ENCODE measurements at regions not wholly inside any gene's neighbourhood (a gene's known extent, or its start where the extent isn't known, plus 50 kb on each side); places are given as distances from the start of the nearest gene placed in this dataset.

GRCh38 chr7:25759748-25760147 is 392.2 kb upstream of the NFE2L3 start:
- intact Hi-C loops (cut with DNase I; ENCODE audit: low total_unique reads) = no loop called here

GRCh38 chr7:25762511-25763462 is 389.2 kb upstream of the NFE2L3 start:
- intact Hi-C loops (cut with DNase I; ENCODE audit: low total_unique reads) = no loop called here
- Histone ChIP-seq H3K27me3 (no peaks in the 10 kb centered on the region), H3K9me3 (no peaks in the 10 kb centered on the region), H3K36me3 (no peaks in the 10 kb centered on the region), H3K4me3 (no peak overlapping the region), H3K27ac (no peak overlapping the region), H3K4me1 (no peaks in the 10 kb centered on the region)
- no peak for DNase-seq (ENCODE audit: low spot score in 2 of 2)
- TF ChIP-seq POLR2AphosphoS5 (IDR thresholded peaks at IDR 0.05) = no peak
- TF ChIP-seq POLR2A (IDR thresholded peaks at IDR 0.05) = no peak

More at GRCh38 chr7:25759748-25760147, 392.2 kb upstream of the NFE2L3 start:
- Histone ChIP-seq H3K9me3 (no peaks in the 10 kb centered on the region), H3K27me3 (no peaks in the 10 kb centered on the region), H3K4me1 (no peaks in the 10 kb centered on the region), H3K36me3 (no peaks in the 10 kb centered on the region), H3K27ac (no peak overlapping the region), H3K4me3 (no peak overlapping the region)
- TF ChIP-seq POLR2AphosphoS5 (IDR thresholded peaks at IDR 0.05) (no peak), POLR2A (IDR thresholded peaks at IDR 0.05) (no peak), CTCF (IDR thresholded peaks at IDR 0.05) (no peak)
- no peak for DNase-seq (ENCODE audit: low spot score in 2 of 2)

GRCh38 chr7:25763463-25763860 is 388.5 kb upstream of the NFE2L3 start:
- DNase-seq (ENCODE audit: low spot score in 2 of 2) = no peak
- no peaks in the 10 kb centered on the region for H3K27me3 ChIP-seq
- H3K9me3 ChIP-seq = no peaks in the 10 kb centered on the region
- no peak overlapping the region for H3K27ac ChIP-seq
- H3K36me3 ChIP-seq = no peaks in the 10 kb centered on the region
- no peaks in the 10 kb centered on the region for H3K4me1 ChIP-seq
- no peak overlapping the region for H3K4me3 ChIP-seq
- no peak for TF ChIP-seq POLR2A (IDR thresholded peaks at IDR 0.05)
- no peak for TF ChIP-seq CTCF (IDR thresholded peaks at IDR 0.05)
- TF ChIP-seq POLR2AphosphoS5 (IDR thresholded peaks at IDR 0.05) = no peak
- intact Hi-C loops (cut with DNase I; ENCODE audit: low total_unique reads) = no loop called here

GRCh38 chr7:25765110-25765655 is 386.8 kb upstream of the NFE2L3 start:
- intact Hi-C loops (cut with DNase I; ENCODE audit: low total_unique reads) = no loop called here
- H3K27ac ChIP-seq = no peak overlapping the region
- H3K4me1 ChIP-seq = no peaks in the 10 kb centered on the region
- no peaks in the 10 kb centered on the region for H3K27me3 ChIP-seq
- DNase-seq (ENCODE audit: low spot score in 2 of 2) = no peak
- H3K36me3 ChIP-seq = no peaks in the 10 kb centered on the region
- TF ChIP-seq POLR2A (IDR thresholded peaks at IDR 0.05) = no peak
- TF ChIP-seq CTCF (IDR thresholded peaks at IDR 0.05) = no peak
- no peak for TF ChIP-seq POLR2AphosphoS5 (IDR thresholded peaks at IDR 0.05)
- H3K4me3 ChIP-seq = no peak overlapping the region
- H3K9me3 ChIP-seq = no peaks in the 10 kb centered on the region

GRCh38 chr7:25770235-25770634 is 381.8 kb upstream of the NFE2L3 start:
- no peaks in the 10 kb centered on the region for H3K27me3 ChIP-seq
- H3K9me3 ChIP-seq = no peaks in the 10 kb centered on the region
- no peak overlapping the region for H3K4me3 ChIP-seq
- intact Hi-C loops (cut with DNase I; ENCODE audit: low total_unique reads) = no loop called here
- H3K27ac ChIP-seq = no peak overlapping the region
- no peak for TF ChIP-seq POLR2AphosphoS5 (IDR thresholded peaks at IDR 0.05)
- TF ChIP-seq POLR2A (IDR thresholded peaks at IDR 0.05) = no peak
- no peak for TF ChIP-seq CTCF (IDR thresholded peaks at IDR 0.05)
- H3K36me3 ChIP-seq = no peaks in the 10 kb centered on the region
- no peaks in the 10 kb centered on the region for H3K4me1 ChIP-seq
- DNase-seq (ENCODE audit: low spot score in 2 of 2) = no peak

Measured in breast epithelium (tissue), 4 donors.